NCI-H510A (cell line): ENCODE measurements at regions not wholly inside any gene's neighbourhood (a gene's known extent, or its start where the extent isn't known, plus 50 kb on each side); places are given as distances from the start of the nearest gene placed in this dataset.

Source experiments
- DNase-seq: peaks from one replicate; lab custom pipeline; 2025; lab: John Stamatoyannopoulos, UW

DNA sequence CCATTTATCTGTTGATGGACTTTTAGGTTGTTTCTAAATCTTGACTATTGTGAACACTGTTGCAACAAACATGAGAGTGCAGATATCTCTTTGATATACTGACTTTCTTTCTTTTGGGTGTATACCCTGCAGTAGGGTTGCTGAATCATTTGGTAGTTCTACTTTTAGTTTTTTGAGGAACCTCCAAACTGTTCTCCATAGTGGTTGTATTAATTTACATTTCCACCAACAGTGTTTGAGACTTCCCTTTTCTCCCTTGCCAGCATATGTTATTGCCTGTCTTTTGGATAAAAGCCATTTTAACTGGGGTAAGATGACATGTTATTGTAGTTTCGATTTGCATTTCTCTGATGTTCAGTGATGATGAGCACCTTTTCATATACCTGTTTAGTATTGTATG lies 330.0 kb downstream of the DDX10 start:
- DNase-seq = no peak

DNA sequence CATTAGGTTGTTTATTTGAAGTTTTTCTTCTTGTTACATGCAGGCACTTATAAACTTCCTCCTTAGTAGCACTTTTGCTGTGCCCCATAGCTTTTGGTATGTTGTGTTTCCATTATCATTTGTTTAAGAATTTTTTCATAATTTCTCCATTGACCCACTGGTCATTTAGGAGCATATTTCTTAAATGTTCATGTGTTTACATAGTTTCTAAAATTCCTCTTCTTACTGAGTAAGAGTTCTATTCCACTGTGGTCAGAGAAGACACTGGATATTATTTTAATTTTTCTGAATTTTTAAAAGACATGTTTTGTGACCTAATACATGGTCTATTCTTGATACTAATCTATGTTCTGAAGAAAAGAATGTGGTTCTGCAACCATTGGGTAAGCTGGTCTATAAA lies 333.0 kb downstream of the DDX10 start:
- no peak for DNase-seq

- DNase-seq = peak; percentile 4
Measured at GRCh38 chr11:109000531-109000930, 335.7 kb downstream of the DDX10 start.

DNA sequence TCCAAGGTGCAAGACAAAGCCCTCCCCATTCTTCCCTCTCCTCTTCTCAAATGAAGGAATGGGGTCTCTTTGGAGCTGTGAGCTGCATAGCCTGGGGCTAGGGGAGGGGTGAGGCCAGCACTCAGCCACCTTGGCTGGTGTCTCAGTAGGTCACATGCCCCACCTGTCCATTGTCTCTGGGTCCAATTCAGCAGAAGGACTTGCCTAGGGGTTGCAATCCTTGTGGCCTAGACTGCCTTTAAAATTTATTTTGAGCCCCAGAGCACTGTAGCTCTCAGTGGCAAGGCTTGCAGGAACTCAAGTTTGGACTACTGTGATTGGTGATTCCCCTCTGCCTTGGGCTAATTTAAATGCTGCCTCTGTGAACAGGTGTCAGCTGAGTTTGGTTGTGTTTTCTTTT lies 336.7 kb downstream of the DDX10 start:
- no peak for DNase-seq

DNA sequence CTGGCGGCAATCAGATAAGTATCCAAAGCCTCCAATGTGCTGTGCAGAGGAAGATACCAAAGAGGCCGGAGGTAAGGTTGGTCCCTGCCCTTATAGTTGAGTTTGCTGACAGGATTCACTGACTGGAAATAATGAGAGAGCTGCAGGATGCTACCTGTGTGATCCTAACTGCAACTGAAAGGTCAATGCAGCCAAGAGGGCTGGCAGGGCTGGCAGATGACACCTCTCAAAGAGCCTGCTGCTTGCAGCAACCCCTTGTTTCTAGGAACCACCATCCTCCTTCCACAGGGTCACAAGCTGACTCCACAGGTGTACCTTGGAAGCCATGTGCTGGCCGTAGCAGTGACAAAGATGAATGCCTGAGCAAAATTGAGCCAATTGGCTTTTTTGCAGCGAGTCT lies 348.1 kb downstream of the DDX10 start:
- DNase-seq = no peak

GRCh38 chr11:109015283-109015682 lies 350.4 kb downstream of the DDX10 start:
- no peak for DNase-seq

- DNase-seq = no peak
Measured at GRCh38 chr11:109016724-109017123, 351.9 kb downstream of the DDX10 start.

- no peak for DNase-seq
Measured at GRCh38 chr11:109017489-109017888, 352.6 kb downstream of the DDX10 start.

DNA sequence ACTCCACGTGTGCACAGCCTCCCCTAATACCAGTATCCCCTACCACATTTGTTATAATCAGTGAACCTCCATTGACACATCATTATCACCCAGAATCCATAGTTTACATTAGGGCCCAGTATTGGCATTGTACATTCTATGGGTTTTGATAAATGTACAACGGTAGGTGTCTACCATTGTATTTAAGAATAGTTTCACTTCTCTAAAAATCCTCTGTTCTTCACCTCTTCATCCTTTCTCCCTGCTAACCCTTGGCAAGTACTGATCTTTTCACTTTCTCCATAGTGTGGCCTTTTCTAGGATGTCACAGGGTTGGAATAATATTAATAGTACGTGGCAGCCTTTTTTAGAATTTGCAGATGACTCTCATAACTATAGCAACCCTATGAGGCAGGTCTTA lies 353.8 kb downstream of the DDX10 start:
- DNase-seq = no peak

DNA sequence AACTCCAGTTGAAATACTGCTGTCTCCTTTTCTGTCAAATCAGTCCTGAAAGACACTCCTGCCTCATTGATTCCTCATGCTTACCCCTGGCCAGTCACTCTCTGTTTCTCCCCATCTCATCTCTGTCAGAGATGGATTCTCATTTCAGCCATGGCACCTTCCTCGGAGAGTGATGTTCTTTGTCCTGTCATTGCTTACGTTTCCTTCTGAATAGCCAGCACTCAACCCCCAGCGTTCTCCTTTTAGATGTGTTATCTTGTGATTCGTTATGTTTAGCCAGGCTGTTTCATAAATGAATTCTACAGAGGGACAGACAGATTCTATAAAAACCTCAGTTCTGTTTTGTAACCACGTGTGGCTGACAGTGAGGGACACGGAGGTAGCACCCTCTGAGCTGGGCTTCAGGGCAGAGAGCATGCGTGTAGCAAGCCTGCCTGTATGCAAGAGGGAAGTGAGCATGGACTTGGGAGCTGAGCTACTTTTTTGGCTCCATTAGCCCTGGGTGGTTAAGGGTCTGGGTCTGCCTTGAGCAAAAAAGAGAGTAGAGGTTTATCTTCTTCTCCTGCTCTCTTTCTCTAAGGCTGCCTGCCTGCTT lies 354.6 kb downstream of the DDX10 start:
- no peak for DNase-seq

GRCh38 chr11:109023036-109023435 lies 358.2 kb downstream of the DDX10 start:
- DNase-seq = no peak

- no peak for DNase-seq
Measured at GRCh38 chr11:109026891-109027489, 362.1 kb downstream of the DDX10 start.

GRCh38 chr11:109027851-109028250 lies 363.0 kb downstream of the DDX10 start:
- DNase-seq = no peak

DNA sequence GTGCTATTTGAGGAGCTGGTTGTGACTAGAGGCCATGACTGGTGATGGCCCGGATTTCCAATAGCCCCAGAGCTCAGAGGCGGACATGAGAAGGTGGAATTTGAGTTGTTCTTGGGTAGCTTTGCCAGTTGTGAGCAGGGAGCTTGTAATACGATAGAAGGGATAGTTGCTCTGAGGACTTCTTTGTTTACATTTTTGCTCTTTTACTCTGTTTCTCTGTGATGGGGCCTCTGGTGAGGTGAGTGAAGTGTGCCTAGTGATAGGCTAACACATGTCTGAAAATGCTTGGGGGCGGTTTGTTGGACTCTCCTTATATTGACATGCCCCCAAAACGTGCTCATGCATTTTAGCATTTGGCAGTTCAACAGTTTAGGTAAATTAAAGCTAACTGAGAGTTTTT lies 365.1 kb downstream of the DDX10 start:
- no peak for DNase-seq

DNA sequence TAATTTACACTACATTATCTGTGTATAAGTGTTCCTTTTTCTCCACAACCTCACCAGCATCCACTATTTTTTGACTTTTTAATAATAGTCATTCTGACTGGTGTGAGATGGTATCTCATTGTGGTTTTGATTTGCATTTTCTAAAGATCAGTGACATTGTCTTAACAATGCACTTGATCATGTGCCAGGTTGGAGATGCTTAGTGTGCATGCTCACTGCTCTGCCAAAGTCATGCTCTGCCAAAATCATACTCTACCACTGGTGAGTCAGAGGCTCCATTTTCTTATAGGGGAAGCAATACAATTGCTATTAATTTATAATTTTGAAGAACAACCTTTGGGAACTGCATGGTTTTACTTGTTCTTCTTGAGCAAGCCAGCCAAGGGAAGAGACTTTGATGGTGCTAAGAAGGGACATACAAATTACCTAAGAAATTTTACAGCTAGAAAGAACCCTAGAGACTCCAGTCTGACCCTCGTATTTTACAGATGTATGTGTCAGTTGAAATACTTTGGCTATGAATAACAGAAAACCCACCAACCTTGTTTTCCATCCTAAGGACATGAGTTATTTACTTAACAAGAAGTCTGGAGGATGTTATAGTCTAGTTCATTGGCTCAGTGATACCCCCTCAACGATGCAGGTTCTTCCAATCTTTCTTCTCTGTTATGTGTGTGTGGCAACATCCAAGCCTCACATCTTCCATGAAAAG lies 368.9 kb downstream of the DDX10 start:
- no peak for DNase-seq

DNA sequence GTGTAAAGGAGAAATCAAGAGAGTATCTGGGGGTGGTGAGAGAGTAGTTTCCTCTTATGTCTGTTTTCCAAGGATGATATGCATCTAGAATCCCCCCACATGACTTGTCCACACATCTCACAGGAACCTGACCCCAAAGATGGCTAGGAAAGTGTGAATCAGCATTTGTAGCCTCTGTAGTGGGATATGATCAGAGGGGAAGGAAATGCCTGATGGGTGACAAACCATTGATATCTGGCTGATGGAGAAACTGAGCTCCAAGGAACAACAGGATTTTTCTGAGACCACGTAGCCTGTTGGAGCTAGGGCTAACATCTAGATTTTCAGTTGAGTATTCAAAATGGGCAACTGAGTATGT lies 369.4 kb downstream of the DDX10 start:
- no peak for DNase-seq

DNA sequence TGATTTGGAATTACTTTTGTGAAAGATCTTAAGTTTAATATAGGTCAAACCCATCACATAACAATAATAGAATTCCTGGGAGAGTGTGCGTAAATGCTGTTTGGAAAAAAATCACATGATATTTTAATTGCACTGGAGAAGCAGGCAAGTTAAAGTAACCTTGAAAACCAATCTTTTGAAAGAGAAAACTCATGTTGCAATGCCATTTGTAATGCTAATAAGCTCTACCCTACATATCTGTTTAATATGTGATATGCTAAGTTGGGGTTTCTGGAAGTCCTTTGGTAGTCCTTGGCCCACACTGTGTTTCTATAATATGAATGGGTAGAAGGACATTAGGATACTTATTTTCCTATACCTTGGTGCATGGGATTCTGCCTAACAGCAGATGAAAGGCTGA lies 370.4 kb downstream of the DDX10 start:
- no peak for DNase-seq

- DNase-seq = no peak
Measured at GRCh38 chr11:109036011-109036410, 371.1 kb downstream of the DDX10 start.

DNA sequence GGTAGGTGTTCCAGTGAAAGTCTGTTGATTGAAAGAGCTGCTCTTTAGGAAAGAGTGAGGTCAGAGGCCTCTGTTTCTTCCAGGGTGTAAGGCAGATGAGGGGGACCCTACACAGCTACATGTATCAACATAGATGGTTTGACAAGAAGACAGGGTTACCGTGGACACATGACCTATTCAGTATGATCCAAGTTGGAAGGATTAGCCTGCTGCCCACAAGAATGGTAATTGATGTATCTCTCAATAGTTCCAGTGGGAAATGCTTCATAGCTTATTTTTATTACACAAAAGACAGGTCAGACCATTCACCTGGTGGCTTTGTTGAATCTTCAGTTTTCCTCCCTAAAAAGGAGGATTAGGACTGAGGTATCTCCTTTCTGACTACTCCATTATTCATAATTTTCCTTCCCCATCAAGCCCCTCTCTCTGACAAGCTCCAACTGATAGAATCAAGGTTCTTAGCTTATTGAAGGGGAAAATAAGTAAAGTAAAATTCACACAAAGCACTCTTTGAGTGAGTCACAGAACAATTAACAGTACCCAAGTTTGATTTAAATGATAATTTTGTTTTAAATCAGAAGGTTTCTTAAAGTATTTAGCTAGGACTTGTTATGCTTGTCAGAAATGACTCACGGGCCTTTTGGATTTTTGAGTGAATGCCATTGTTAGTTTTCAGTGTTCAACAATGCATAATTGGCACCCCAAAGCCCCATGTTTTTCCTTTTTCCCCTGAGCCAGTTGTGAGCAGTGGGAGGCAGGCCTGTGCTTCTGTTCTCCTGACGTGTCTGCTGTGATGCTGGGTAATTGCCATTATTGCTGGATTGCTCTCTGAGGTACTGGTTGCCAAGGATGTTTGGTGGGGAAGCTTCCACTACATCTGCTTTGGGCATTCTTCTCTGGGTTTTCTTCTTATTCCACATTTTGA lies 373.2 kb downstream of the DDX10 start:
- DNase-seq = no peak

- no peak for DNase-seq
Measured at GRCh38 chr11:109039611-109040010, 374.7 kb downstream of the DDX10 start.

DNA sequence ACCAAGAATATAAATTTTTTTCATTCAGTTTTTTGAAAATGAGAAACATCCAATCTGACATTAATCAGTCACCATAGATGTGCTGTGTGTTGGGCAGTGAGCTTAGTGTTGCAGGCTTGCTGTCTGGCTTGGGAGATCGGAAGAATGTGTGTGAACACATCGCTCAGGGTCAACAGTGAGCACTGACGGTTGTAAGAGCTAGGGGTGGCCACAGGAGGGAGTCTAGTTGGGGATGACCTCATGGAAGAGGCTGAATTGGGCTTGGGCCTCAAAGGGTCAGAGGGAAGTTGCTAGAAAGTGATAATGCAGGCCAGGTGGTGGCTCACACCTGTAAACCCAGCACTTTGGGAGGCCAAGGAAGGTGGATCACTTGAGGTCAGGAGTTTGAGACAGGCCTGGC lies 375.4 kb downstream of the DDX10 start:
- no peak for DNase-seq

DNA sequence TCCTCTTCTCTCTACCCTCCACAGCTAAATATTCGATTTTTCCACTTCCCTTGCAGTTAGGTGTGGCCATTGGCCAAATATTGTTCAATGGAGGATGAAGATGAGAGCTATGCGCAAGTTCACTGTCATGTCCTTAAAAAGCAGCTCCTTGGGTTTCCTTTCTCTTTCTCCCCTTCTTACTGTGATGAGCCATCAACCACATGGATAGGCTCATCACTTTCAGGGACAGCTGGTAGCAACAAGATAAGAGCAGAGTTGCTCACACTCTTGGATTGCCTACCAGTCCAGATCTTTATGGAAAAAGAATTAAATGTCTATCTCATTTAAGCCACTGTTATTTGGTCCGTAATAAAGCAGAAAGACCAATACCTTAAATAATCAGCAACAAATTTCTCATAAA lies 377.0 kb downstream of the DDX10 start:
- DNase-seq = no peak

DNA sequence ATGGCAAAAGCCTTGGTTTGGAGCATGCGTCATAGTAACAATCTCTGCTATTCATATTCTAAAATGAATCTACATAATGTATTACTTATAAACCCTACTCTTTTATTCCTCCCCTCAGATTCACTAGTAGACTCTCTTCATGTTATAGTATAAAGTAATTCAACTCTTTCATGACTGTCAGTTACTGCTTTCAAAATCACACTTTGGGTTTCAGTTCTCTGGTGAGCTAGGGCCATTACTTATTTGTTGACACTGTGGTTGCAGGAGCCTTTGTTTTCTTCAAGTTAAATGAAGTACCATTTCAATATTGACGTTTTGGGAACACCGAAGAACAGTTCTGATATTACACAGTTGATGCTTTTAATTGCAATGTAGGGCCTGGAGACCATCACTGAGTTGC lies 378.4 kb downstream of the DDX10 start:
- no peak for DNase-seq
